GM21717 (cell line): ENCODE measurements at regions not wholly inside any gene's neighbourhood (a gene's known extent, or its start where the extent isn't known, plus 50 kb on each side); places are given as distances from the start of the nearest gene placed in this dataset.

ENCODE experiments used
- ATAC-seq: cut with Tn5 transposase; IDR thresholded peaks from one replicate; pipeline ENCODE4 v1.9.1; 2021; ENCODE audit warnings: mild to moderate bottlenecking, moderate library complexity; ENCODE audit not compliant: unreplicated experiment

DNA sequence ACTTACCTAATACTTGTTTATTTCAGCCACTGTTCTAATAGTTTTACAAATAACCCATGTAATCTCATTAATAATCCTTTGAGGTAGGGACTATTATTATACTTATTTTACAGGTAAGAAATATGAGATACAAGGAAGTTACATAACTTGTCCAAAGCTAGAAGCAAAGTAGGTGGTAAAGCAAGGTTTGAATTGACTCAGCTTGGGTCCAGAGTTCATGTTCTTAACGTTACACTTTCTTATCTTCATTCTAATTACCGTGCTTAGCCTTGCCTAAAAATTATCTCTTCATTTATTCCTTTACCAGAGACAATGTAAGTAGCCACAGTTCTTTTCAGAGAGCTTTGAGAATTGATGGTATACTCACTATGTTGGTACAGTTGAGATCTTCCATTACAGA lies 743.6 kb downstream of the KCNJ3 start:
- ATAC-seq: no peak

GRCh38 chr2:155431004-155431507 lies 732.6 kb downstream of the KCNJ3 start:
- ATAC-seq: no peak

DNA sequence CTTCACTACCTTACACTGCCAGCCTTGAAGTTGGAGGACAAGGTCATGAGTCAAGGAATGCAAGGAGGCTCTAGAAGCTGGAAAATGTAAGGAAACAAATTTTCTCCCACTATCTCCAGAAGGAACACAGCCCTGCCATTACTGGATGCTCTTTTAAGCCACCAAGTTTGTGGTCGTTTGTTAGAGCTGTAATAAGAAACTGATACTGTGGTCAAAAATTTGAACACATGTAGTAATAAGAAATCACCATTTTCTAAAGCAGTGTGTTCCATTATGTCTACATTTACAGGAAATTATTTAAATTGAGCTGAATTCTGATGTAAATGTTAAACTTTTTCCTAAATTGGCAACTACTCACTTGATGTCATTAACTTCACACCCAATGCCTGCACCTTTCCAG lies 729.0 kb downstream of the KCNJ3 start:
- ATAC-seq: no peak

- no peak for ATAC-seq
Measured at GRCh38 chr2:155424518-155424917, 726.0 kb downstream of the KCNJ3 start.

DNA sequence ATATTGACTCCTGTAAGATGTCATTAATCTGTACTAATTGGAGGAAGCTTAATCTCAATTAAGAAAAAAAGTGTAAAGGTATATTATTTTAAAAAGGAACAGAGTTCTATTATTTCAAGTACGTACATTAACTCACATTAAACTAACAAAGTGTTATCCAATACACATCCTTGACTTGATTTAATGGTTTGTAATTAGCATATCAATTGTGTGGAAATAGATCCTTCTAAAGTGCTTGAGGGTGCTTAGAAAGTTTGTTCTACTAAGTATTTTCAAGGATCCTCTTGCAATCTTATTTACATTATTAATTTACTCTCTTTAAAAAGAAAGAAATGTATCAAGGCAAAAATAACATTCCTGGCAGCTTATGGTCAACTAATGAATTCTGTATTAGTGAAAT lies 720.3 kb downstream of the KCNJ3 start:
- ATAC-seq: no peak

- peak; percentile 96 for ATAC-seq
Measured at GRCh38 chr2:155412598-155412997, 714.1 kb downstream of the KCNJ3 start.

DNA sequence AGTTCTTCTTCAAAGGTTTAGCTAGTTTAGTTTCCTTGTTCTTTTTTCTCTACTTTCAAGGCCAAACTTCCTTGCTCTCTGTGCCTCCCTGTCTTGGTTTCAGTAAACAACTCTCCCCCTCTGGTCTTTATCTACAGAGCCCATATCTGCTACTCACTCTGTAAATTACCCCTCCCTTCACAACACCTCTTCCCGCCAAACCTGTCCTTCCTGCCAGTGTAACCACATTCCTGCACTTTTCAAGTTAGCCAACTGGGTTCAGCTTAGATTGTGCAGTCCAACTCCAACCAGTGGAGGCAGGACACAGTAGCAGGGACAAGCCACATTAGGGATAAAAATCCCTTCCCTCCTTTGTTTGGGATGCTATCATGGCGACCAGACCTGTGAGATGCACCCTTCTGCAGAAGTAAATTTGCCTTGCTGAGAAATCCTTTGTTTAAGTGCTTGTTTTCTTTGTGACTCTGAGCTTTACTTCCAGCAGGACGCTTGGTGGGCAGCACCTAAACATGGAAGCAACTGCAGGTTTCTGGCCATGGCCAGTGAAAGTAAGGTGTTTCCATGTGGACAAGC lies 706.0 kb downstream of the KCNJ3 start:
- ATAC-seq: no peak

DNA sequence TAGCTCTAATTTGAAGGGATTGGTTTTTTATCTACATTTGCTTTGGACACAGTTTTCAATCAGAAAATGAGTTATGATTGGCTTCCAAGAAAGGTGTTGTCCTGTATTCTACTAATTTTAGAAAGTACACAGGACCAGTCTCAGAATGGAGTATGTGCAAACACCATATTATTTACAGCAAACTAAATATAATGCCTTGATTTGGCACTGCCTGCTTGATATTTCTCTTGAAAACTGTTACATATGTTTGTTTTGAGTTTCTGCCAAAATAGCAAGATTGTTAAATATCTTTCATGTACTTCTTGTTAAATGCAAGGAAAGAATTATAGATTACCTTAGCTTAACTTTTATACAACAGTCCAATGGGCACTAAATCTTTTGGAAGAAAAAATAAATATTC lies 694.9 kb downstream of the KCNJ3 start:
- no peak for ATAC-seq

DNA sequence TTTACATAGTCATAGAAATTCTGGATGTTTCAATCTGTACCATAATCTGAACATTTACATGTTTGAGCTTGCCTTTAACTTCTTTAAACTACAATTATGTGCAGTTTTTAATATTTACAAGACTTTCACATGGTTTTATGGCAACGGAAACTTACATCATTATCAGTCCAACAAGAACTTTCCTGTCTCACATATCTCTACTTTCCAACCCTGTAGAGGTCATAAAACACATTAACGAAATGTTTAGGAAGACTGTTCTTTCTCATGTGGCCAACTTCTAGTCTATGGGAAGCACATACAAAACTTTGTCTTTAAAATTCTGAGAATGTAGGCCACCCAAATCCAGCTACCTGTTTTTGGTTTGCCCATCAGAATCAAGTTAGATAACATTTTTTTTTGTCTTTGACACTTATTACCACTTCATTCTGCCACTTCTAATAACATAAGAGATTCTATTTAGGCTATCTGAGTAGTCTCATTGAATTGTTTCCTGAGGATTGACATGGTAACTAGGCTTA lies 693.2 kb downstream of the KCNJ3 start:
- ATAC-seq: no peak

DNA sequence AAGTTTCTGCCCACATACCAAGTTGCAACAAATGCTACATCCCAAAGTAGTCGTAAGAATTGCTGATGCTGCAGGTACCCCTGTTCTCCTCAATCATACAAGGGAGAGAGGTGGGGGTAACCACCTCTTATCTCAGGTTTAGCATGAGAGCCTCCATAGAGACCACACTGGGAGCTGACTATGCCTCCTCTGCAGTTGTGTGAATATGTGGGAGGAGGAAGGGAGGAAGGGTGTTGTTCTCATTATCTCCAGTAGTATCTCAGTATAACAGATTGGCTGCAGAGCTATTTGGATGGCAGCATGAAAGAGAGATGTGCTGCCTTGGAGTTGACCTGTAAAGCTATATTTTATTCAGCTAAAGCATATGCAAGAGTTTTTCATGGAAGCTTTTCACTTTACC lies 690.7 kb downstream of the KCNJ3 start:
- no peak for ATAC-seq

GRCh38 chr2:155384555-155385123 lies 686.1 kb downstream of the KCNJ3 start:
- no peak for ATAC-seq

DNA sequence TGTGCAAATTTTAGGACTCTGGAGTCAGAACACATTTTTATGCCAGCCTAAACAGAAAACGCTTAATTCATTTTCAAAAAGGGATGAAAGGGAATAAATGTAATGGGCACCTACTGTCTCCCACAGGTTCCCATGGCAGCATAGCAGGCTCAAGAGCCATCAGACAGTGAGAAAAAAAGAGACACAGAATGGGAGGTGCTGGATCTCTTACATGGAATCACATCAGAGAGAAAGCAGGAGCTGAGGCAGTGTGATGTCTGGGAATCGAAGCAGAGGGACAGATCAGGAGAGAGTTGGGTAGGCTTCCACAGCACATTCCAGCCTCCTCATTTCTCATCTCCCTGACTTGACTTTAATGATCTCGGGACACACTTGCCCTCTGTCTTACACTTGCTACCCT lies 684.3 kb downstream of the KCNJ3 start:
- no peak for ATAC-seq

DNA sequence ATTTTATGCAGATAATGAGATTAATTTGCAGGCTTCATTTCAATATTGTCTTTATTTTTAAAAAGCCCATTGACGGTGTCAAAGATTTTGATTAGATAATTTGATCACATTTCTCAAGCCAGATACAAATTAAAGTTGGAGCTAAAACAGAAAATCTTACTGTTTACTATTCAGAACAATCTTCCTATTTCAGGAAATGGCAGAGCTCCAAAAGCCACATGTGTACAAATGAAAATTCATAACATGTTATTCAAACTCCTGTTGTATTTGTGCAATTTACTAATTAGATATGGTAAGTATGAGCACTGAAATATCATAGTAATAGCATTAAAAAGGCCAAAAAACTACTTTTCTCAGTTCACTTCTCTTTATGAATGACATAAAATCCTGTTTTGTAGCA lies 682.9 kb downstream of the KCNJ3 start:
- no peak for ATAC-seq

DNA sequence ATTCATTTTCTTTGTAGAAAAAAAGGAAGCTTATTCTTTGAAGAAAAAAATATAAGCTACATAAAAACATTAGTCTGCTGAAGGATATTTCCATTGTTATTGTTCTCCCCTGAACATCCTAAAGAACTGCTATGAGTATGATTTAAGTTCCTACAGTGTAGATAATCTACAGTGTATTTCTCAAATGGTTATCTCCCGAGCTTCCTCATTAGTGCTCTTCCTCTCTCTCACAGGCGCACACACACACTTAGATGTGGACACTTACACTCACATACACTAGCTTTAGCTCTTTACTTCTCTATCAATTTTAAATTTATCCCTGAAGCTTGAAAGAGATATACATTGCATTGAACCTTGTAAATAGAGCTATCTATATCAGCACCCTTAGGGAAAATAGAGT lies 681.0 kb downstream of the KCNJ3 start:
- no peak for ATAC-seq

- ATAC-seq: peak; percentile 82
Measured at GRCh38 chr2:155377931-155378444, 679.5 kb downstream of the KCNJ3 start.

DNA sequence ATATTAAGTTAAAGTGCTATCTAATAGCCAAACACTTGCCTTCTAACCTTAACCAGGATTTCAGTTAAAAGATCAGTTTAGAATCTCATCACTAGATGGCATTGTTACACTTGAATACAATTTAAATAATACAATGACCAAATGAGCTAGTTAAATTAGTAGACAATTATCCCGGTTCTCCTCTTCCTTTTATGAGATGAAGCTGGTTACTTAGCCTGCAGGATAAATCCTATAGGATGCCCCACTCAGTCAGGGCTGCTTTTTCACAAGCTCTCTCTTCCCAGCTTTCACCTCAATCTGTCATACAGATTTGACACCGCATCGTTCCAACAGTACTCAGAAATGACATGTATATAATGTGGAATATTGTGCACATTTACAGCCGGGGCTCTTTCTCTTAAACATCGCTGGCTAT lies 678.8 kb downstream of the KCNJ3 start:
- no peak for ATAC-seq

DNA sequence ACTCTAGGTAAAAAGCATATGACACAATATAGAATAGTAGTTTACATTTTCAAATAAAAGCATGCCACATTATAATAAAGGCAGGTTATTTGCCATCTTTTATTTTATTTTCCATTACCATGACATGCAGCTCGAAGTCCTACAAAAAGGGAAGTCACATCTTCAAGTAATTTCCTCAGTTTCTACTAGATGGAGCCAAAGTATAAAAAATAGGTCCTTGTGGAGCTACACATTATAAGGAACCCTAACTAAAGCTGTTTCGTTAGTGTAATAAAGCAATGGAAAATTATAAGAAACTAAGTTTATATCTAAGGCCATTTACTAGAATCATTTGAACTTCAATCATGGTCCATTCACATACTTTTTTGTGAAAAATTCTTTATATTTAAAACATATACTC lies 674.5 kb downstream of the KCNJ3 start:
- no peak for ATAC-seq

DNA sequence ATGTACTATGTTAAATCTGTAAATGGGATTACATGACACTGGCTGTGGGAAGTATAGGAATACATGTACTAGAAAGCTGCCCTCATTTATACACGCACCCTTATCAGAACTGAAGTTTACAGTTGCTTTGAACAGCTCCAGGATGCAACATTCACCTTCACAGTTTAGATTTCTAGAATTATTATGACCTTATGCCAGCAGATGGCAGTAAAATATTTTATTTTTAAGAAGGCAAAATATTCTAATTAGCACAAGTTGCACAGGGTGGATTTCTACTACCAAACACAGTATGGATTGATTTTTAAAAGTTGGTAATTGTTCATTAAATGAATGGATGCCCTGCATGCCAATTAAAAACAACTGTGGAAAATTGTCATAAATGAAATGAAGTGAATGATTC lies 670.4 kb downstream of the KCNJ3 start:
- ATAC-seq: no peak

DNA sequence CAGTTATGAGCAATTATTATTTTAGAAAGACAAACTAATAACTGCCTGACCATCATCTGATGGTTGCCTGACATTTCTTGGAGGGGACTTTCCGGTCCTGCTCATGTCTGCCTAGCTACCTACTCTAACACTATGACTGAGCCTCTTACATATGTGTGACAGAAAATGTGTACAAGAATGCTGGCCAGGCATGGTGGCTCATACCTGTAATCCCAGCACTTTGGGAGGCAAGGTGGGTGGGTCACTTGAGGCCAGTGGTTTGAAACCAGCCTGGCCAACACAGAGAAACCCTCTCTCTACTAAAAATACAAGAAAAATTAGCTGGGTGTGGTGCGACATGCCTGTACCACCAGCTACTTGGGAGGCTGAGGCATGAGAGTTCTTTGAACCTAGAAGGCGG lies 666.3 kb downstream of the KCNJ3 start:
- no peak for ATAC-seq

- no peak for ATAC-seq
Measured at GRCh38 chr2:155363349-155363888, 664.9 kb downstream of the KCNJ3 start.

GRCh38 chr2:155357172-155357571 lies 658.7 kb downstream of the KCNJ3 start:
- ATAC-seq: no peak

DNA sequence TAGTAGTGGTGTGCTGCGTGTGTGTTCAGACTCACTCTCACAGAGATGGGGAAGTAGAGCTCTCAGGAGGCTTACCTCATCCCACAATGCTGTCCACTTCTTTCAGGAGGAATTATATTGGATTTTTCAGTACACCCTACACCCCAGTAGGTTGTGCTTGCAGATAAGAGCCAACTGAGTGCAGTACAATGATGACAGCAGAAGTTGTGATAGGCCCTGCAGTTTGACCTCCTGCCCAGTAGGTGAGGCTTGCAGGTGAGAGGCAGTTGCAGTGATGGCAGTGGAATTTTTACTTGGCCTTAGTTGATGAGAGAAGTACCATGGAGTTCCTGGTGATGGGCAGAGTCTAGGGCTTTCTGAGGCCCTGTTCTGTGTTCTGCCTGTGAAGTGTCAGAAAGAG lies 657.8 kb downstream of the KCNJ3 start:
- no peak for ATAC-seq
